ENCODE measurements at regions not wholly inside any gene's neighbourhood (a gene's known extent, or its start where the extent isn't known, plus 50 kb on each side); places are given as distances from the start of the nearest gene placed in this dataset.

GRCh38 chr12:60184096-60184495 lies 588.3 kb downstream of the SLC16A7 start:
- no peaks in the 10 kb centered on the region for H3K9me3 ChIP-seq
- intact Hi-C loops (cut with DNase I): no loop called here
- WGBS: 46% methylated on average over 1 of the region's 1 CpG
- no peak for TF ChIP-seq POLR2A (IDR thresholded peaks at IDR 0.05)
- no peak for TF ChIP-seq POLR2AphosphoS5 (IDR thresholded peaks at IDR 0.05)
- no peak for TF ChIP-seq CTCF (IDR thresholded peaks at IDR 0.05)
- no peaks in the 10 kb centered on the region for H3K36me3 ChIP-seq
- no peaks in the 10 kb centered on the region for H3K27me3 ChIP-seq (replicated peaks; ENCODE audit: insufficient read depth)
- DNase-seq (ENCODE audit: low spot score): no peak
- no peaks in the 10 kb centered on the region for H3K4me1 ChIP-seq (replicated peaks)
- no peak overlapping the region for H3K4me3 ChIP-seq
- H3K27ac ChIP-seq: no peak overlapping the region

- no peak for TF ChIP-seq POLR2AphosphoS5 (IDR thresholded peaks at IDR 0.05)
- TF ChIP-seq CTCF (IDR thresholded peaks at IDR 0.05): no peak
- no peak for TF ChIP-seq POLR2A (IDR thresholded peaks at IDR 0.05)
- no peaks in the 10 kb centered on the region for H3K4me1 ChIP-seq (replicated peaks)
- no peak overlapping the region for H3K4me3 ChIP-seq
- DNase-seq (ENCODE audit: low spot score): no peak
- no peaks in the 10 kb centered on the region for H3K27me3 ChIP-seq (replicated peaks; ENCODE audit: insufficient read depth)
- 88% methylated on average over 4 of the region's 4 CpGs for WGBS
- no peaks in the 10 kb centered on the region for H3K9me3 ChIP-seq
- no peak overlapping the region for H3K27ac ChIP-seq
- H3K36me3 ChIP-seq: no peaks in the 10 kb centered on the region
- intact Hi-C loops (cut with DNase I): no loop called here
These were observed 589.2 kb downstream of the SLC16A7 start for GRCh38 chr12:60185060-60185459.

GRCh38 chr12:60191271-60191670 lies 595.4 kb downstream of the SLC16A7 start:
- TF ChIP-seq POLR2AphosphoS5 (IDR thresholded peaks at IDR 0.05) (no peak), CTCF (IDR thresholded peaks at IDR 0.05) (no peak), POLR2A (IDR thresholded peaks at IDR 0.05) (no peak)
- H3K9me3 ChIP-seq: no peaks in the 10 kb centered on the region
- no peaks in the 10 kb centered on the region for H3K36me3 ChIP-seq
- H3K4me1 ChIP-seq (replicated peaks): no peaks in the 10 kb centered on the region
- no peak overlapping the region for H3K27ac ChIP-seq
- H3K27me3 ChIP-seq (replicated peaks; ENCODE audit: insufficient read depth): no peaks in the 10 kb centered on the region
- DNase-seq (ENCODE audit: low spot score): no peak
- WGBS: 87% methylated on average over 1 of the region's 1 CpG
- intact Hi-C loops (cut with DNase I): no loop called here
- H3K4me3 ChIP-seq: no peak overlapping the region

GRCh38 chr12:60191676-60192359 lies 596.0 kb downstream of the SLC16A7 start:
- no peak for DNase-seq (ENCODE audit: low spot score)
- TF ChIP-seq POLR2AphosphoS5 (IDR thresholded peaks at IDR 0.05) (no peak), POLR2A (IDR thresholded peaks at IDR 0.05) (no peak), CTCF (IDR thresholded peaks at IDR 0.05) (no peak)

GRCh38 chr12:60194678-60195077 lies 598.8 kb downstream of the SLC16A7 start:
- no peaks in the 10 kb centered on the region for H3K4me1 ChIP-seq (replicated peaks)
- no peaks in the 10 kb centered on the region for H3K27me3 ChIP-seq (replicated peaks; ENCODE audit: insufficient read depth)
- H3K36me3 ChIP-seq: no peaks in the 10 kb centered on the region
- no peak for DNase-seq (ENCODE audit: low spot score)
- no peaks in the 10 kb centered on the region for H3K9me3 ChIP-seq
- TF ChIP-seq POLR2AphosphoS5 (IDR thresholded peaks at IDR 0.05): no peak
- TF ChIP-seq CTCF (IDR thresholded peaks at IDR 0.05): no peak
- no peak for TF ChIP-seq POLR2A (IDR thresholded peaks at IDR 0.05)
- H3K27ac ChIP-seq: no peak overlapping the region
- no peak overlapping the region for H3K4me3 ChIP-seq
- intact Hi-C loops (cut with DNase I): no loop called here

More at GRCh38 chr12:60191676-60192359, 596.0 kb downstream of the SLC16A7 start:
- Histone ChIP-seq H3K27me3 (replicated peaks; ENCODE audit: insufficient read depth) (no peaks in the 10 kb centered on the region), H3K4me3 (no peak overlapping the region), H3K9me3 (no peaks in the 10 kb centered on the region), H3K4me1 (replicated peaks) (no peaks in the 10 kb centered on the region), H3K27ac (no peak overlapping the region), H3K36me3 (no peaks in the 10 kb centered on the region)
- intact Hi-C loops (cut with DNase I): no loop called here

Measured in prostate gland (tissue), 2 donors.